Islet precursor cell (in vitro differentiated cells): ENCODE measurements at regions not wholly inside any gene's neighbourhood (a gene's known extent, or its start where the extent isn't known, plus 50 kb on each side); places are given as distances from the start of the nearest gene placed in this dataset.

Source experiments
- DNase-seq: peaks from one replicate; pipeline ENCODE4 v3.0.0-alpha.2; 2018

DNA sequence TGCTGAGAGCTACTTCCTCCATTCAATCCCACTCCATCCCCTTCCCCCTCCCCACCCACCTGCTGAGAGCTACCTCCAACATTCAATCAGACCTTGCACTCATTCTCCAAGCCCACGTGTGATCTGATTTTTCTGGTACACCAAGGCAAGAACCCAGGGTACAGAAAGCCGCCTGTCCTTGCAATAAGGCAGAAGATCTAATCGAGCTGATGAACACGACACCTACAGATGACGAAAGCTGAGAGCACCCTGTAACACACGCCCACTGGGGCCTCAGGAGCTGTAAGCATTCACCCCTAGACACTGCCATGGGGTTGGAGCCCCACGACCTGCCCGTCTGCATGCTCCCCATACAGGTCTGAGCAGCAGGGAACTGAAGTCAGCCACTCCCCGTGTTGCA lies 58.3 kb downstream of the TRIML1 start:
- DNase-seq, result no peak

DNA sequence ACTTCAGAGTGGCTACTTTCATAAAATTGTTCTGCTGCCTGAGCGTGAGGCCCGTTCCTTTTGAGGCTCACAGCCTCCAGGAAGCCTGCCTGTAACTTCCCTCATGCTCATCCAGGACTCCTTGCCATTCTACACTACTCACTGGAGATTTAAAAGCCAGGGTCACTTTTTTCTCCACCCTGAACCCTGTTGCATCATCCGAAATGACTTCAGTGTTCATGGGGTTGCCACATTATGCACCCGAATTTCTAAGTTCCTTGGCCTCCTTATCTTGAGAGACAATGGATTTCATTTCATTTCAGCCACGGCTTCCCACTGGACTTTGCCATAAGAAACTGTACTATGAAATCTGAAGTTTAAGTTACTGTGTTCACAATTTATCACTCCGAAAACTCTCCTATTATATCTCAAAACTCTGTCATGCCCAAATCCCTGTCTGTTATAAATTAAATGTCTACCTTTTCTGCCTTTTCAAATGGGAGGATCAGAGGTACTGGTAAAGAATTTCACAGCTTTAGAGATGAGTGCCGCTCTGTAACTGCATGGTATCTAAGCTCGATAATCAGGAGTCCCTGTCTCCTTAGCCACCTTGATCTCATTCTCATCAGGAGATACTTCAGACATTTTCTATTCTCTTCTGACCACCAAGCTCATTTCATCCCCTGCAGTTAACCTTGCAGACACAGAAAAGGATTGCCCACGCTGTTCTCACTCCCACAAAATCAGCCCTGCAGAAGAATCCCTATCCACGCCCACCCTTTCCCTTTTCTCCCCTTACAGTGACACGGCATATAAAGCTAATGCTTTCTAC lies 59.9 kb downstream of the TRIML1 start:
- no peak for DNase-seq

- no peak for DNase-seq
Measured at GRCh38 chr4:188201851-188202250, 62.6 kb downstream of the TRIML1 start.

GRCh38 chr4:188206783-188207182 lies 67.5 kb downstream of the TRIML1 start:
- no peak for DNase-seq

DNA sequence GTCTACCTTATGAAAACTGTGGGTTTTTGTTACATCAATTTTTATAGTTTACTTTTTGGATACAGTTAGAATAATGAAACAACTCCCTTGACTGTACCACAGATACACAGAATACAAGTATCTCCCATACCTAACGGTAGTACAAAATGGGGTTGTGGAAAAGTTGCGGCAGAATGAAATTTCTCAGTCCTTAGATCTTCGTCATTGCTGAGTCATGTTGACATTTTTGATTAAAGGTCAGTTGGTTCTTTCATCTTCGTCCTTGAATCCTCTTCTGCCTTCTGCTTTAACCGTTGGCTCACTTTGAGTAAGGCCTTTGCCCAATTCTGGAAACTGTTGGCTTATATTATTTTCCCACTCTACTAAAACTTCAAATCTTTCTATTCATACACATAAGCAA lies 75.6 kb downstream of the TRIML1 start:
- DNase-seq, result no peak

DNA sequence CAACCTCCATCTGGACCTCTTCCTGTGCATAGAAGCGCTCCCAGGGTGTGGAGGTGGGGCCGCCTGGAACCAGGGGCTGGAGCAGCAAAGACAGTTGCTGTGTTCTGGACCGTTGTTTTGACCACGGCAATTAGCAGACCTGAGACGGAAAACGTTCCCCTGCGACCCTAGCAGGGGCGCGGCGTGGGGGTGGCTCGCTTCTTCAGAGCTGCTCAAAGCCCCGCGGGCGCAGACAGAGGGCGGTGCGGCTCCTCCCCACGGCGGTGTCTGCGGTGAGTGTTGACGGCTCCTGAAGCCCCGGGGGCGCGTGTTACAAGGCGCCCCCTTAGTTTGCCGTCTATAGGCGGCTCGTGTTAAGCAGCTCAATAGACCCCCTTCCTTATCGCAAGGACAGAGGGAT lies 79.2 kb downstream of the TRIML1 start:
- DNase-seq, result peak; percentile 72

GRCh38 chr4:188220006-188220405 lies 80.8 kb downstream of the TRIML1 start:
- DNase-seq, result no peak

DNA sequence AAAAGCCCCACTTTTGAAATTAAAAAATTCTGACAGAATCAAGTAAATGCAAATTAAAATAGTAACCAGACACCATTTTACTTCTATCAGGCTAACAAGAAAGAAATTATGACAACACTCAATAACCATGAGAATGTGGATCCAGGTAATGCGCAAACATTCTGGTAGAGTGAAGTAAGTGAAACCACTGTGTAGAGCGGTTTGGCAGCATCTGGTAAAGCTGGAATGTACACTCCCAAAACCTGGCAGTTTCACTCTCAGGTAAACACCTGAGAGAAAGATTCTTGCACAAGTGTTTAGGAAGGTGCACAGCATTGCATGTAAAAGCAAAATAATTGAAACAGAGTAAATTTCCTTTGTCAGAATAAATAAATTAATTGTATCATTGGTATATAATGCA lies 81.8 kb downstream of the TRIML1 start:
- DNase-seq, result no peak

GRCh38 chr4:188228279-188228678 lies 89.0 kb downstream of the TRIML1 start:
- no peak for DNase-seq

GRCh38 chr4:188232428-188232827 lies 93.2 kb downstream of the TRIML1 start:
- no peak for DNase-seq

GRCh38 chr4:188242041-188242440 lies 102.8 kb downstream of the TRIML1 start:
- DNase-seq, result no peak

DNA sequence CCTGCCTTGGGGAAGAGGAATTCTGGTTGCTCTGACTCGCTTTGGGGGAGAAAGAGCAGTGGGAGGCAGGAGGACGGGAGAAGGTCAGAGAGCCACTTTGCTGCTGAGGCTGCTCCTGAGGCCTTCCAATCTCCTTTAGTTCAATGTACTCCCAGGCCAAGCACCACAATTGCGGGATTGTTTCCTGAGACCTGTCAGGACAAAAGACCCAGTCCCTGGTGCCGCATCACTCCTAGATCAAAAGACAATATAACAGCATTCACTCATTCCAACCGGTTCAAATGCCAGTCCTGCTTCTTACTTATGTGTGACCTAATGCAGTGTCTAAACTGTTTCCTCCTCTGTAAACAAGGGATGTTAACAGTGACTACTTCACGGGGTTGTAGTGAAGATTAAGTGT lies 106.4 kb downstream of the TRIML1 start:
- DNase-seq, result peak; percentile 90

- DNase-seq, result peak; percentile 61
Measured at GRCh38 chr4:188246488-188246887, 107.2 kb downstream of the TRIML1 start.

- no peak for DNase-seq
Measured at GRCh38 chr4:188254211-188254610, 115.0 kb downstream of the TRIML1 start.

DNA sequence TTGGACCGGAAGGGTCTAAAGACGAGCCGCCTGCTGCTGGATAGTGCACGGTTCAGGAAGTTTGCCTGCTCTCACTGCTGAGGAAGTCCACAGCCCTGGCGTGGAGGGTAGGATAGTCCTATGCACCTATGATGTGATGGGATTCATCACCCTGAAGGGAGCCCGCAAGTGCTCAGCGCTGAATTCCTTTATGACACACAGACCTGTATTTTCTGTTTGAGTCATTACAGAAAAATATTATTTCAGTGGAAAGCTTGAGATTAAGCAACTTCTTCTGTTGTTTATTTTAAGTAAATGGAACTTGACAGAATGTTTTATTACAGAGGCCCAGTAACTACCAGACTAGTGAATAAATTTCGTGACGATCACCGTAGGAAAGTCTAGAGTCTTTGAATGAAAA lies 123.2 kb downstream of the TRIML1 start:
- no peak for DNase-seq

DNA sequence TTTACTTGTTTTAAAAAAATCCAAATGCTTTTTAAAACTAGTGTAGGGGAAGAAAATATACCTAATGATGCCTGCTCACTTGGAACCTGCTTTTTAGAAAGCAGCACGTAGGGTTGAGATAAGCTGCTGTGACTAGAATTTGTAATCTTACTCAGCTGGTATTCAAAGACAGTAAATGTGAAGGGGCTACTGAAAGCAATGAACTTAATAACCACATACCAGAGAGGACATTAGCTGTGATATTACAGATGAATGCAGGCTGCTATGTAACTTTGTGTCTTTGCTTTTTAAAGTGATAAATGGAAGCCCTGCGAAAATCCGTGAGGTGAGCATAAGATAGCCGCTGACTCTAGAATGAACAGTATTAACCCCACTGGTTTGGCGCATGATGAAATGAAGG lies 124.1 kb downstream of the TRIML1 start:
- DNase-seq, result no peak

DNA sequence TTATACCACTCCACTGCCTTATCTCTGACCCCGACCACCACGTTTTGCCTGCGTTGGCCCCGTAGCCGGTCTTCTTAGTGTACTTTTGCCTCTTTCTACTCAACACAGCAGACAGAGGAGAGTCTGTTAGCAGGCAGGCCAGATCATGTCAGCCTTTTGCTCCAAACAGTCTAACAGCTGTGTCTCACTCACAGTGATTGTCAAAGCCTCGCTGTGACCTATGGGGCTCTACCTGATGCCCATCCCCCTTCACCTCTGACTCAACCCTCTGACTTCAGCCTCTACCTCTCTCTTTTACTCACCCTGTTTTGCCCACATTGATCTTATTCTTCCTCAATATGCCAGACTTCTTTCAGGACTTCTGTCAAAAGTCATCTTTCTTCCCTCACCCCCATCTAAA lies 127.1 kb downstream of the TRIML1 start:
- DNase-seq, result no peak

DNA sequence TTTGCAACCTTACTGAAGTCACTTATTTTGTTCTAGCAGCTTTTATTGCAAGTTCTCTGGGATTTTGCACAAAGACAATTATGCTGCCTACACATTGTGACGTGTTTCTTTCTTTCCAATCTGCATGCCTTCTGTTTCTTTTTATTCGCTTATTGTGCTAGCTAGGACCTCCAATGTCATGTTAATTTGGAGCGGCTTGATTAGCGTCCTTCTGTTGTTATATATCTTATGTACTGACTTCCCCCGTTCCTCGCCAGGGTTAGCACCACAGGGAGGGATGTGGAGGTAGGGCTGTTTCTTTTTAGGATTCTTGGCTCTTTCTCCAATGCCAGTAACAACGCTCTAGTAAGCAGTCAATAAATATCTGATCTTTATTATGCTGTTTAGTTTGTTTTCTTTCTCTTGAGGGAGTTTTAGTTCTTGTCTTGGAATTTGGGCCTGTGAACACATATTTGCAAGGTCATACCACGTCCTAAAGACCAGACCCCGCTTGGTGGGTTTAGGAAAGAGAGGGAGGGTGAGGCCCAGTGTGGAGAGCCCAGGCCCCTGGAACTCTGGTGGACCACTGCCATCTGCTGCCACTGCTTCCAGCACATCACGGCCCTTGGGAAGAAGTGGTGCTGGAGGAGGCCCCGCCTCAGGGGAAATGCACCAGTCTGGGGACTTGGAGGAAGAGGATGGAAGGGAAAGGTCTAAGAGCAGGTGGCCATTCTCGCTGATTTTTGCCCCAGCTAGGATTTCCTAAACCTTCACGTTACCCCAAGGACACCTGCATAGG lies 129.1 kb downstream of the TRIML1 start:
- DNase-seq, result no peak

DNA sequence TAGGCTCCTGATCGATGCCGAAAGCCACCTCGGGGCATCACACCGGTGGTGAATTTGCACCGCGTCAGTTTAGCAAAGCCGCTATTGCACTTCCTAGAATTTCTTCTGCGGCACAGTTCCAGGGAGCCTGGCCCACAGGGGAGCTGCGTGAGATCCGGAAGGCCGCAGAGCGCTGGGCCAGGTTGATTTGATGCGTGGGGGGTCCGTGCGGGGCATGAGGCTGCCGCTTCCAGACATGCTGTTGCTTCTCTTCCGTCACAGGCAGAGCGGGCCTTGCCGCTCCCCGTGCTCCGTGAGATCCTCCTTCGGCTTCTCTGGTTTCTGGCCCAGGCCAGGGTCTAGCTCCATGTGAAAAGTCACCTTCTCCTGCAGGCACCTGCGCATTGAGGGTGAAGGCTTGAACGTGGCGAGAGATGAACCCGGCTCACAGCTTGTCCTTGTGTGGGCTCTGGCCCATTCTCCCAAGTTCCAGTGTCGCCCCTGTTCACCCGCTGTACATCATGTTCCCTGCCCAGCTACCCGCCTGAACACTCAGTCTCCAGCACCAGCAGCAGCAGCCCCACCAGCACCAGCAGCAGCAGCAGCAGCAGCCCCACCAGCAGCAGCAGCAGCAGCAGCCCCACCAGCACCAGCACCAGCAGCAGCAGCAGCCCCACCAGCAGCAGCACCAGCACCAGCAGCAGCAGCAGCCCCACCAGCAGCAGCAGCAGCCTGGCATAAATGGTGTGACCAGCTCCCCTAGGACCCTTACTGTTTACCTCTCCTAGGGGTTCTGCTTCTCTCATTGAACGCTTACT lies 131.2 kb downstream of the TRIML1 start:
- DNase-seq, result peak; percentile 84

GRCh38 chr4:188275686-188276085 lies 136.4 kb downstream of the TRIML1 start:
- DNase-seq, result no peak

GRCh38 chr4:188279184-188279583 lies 139.9 kb downstream of the TRIML1 start:
- DNase-seq, result no peak

DNA sequence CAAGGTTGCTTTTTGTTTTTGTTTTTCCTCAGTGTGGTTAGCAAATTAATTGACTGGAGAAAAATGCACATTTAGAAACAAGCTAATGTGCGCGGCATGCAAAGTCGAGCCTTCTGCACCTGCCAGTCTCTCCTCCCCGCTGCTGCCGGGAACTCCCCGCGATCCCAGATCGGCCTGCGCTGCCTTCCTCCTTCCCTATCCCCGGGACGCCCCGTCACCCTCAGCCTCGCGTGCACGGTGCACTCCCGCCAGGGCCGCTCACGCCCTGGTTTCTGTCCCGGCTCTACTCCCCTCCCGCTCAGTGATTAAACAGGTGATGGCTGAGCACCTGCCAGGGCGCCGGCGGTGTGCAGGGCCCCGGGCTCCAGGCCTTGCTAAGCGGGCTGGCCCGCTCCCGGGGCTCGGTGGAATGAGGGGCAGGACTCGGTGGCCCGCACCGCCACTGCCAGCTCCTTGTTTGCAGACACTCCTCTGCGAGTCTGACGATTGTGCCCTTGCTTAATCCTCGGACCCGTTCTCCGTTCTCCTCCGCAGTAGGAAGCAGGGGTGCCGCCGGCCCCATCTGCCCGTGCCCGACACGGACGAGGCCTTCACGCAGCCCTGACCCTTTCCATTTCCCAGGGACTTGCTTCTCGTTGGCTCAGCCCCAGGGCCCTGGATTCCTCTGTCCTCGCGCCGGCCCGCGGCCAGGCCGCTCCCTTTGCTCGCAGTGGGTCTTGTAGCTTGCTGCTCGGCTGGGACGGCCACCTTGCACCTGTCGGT lies 143.4 kb downstream of the TRIML1 start:
- peak; percentile 67 for DNase-seq
